ENCODE measurements at regions not wholly inside any gene's neighbourhood (a gene's known extent, or its start where the extent isn't known, plus 50 kb on each side); places are given as distances from the start of the nearest gene placed in this dataset.

DNA sequence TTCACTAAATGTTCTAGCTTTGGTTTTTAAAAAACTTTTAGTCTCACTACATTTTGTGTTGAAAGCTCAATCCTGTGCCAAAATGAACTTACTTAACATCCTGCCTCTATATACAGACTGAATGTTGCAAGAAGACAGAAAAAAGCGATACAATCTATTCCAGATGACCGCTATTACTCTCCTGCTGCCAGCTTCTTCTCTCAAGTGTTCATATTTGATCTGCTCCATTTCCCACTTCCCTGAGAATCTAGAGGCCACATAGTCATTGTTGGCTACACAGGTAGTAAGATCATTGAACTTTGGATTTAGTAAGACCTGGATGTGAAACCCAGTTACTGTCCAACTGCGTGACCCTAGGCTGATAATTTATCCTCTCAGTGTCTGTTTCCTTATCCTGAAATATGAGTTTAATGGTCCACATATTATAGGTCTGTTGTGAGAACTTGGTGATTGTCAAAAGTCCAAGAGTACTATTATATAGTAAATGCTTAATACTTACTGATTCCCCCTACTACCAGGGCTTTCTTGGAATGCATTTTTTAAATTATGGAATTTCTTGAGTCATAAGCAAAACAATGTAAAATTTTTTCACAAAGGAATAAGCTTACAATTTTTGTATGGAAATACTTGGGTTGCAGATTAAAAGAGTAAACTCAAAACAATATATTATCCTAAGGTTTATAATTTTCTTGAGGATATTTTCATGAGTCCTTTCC, 976.8 kb upstream of the ADGRL3 start:
- no peak for TF ChIP-seq EZH2 (IDR thresholded peaks at IDR 0.05; ENCODE audit: borderline replicate concordance, low read depth, low read length, poor library complexity, severe bottlenecking)
- TF ChIP-seq, protein P1, sequence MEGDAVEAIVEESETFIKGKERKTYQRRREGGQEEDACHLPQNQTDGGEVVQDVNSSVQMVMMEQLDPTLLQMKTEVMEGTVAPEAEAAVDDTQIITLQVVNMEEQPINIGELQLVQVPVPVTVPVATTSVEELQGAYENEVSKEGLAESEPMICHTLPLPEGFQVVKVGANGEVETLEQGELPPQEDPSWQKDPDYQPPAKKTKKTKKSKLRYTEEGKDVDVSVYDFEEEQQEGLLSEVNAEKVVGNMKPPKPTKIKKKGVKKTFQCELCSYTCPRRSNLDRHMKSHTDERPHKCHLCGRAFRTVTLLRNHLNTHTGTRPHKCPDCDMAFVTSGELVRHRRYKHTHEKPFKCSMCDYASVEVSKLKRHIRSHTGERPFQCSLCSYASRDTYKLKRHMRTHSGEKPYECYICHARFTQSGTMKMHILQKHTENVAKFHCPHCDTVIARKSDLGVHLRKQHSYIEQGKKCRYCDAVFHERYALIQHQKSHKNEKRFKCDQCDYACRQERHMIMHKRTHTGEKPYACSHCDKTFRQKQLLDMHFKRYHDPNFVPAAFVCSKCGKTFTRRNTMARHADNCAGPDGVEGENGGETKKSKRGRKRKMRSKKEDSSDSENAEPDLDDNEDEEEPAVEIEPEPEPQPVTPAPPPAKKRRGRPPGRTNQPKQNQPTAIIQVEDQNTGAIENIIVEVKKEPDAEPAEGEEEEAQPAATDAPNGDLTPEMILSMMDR (conservative IDR thresholded peaks at IDR 0.05; ENCODE audit: low read depth, low read length), result no peak
- H3K27ac ChIP-seq (ENCODE audit: low read depth, low read length, poor library complexity, severe bottlenecking), result no peak overlapping the region
- no peaks in the 10 kb centered on the region for H3K27me3 ChIP-seq (replicated peaks; ENCODE audit: insufficient read depth, low read depth, low read length, poor library complexity)
- no TSS peak for BruUV-seq (replicated peaks)
- ChIA-PET POLR2A (ENCODE audit: low non-redundant PET) (interaction anchor here (0.6 kb wide), 1 partner anchor 236 kb away, joined by 5 read pairs; no protein-coding TSS in a partner anchor), CTCF (no interaction called here)
- H3K4me1 ChIP-seq (ENCODE audit: insufficient read depth, low read length, poor library complexity, severe bottlenecking), result no peaks in the 10 kb centered on the region
- no peak overlapping the region for H3K4me3 ChIP-seq (ENCODE audit: low read depth, low read length, poor library complexity, severe bottlenecking)
- no peaks in the 10 kb centered on the region for H3K36me3 ChIP-seq (ENCODE audit: insufficient read depth, low read length, poor library complexity, severe bottlenecking)
- DNase-seq (ENCODE audit: low spot score), result no peak
- no peaks in the 10 kb centered on the region for H3K9me3 ChIP-seq (ENCODE audit: low read depth, low read length, poor library complexity, severe bottlenecking)
- intact Hi-C loops (cut with micrococcal nuclease; ENCODE audit: unreplicated experiment), result no loop called here

DNA sequence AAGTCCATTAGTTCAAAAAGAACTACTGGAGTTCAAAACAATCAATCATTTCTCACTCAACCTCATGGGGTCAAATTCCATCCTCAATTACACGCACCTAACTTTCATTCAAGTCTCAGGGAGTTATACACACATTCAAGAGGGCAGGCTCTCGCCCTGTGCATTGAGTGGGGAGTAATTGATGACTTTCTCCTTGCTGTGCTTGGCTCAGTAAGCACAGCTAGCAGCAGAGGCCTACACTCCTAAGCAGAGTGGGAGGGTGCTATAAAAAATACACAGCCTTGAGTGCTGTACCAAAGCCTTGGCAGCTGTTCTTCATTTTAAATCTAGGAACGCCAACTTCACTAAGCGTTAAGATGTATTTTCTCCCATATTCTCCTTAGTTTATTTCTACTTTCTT, 958.3 kb upstream of the ADGRL3 start:
- ChIA-PET POLR2A (ENCODE audit: low non-redundant PET) (no interaction called here), CTCF (no interaction called here)
- H3K27me3 ChIP-seq (replicated peaks; ENCODE audit: insufficient read depth, low read depth, low read length, poor library complexity), result no peaks in the 10 kb centered on the region
- TF ChIP-seq EZH2 (IDR thresholded peaks at IDR 0.05; ENCODE audit: borderline replicate concordance, low read depth, low read length, poor library complexity, severe bottlenecking), result no peak
- TF ChIP-seq, protein P1 (conservative IDR thresholded peaks at IDR 0.05; ENCODE audit: low read depth, low read length), result no peak
- H3K4me1 ChIP-seq (ENCODE audit: insufficient read depth, low read length, poor library complexity, severe bottlenecking), result no peaks in the 10 kb centered on the region
- no TSS peak for BruUV-seq (replicated peaks)
- H3K4me3 ChIP-seq (ENCODE audit: low read depth, low read length, poor library complexity, severe bottlenecking), result no peak overlapping the region
- H3K9me3 ChIP-seq (ENCODE audit: low read depth, low read length, poor library complexity, severe bottlenecking), result no peaks in the 10 kb centered on the region
- H3K36me3 ChIP-seq (ENCODE audit: insufficient read depth, low read length, poor library complexity, severe bottlenecking), result no peaks in the 10 kb centered on the region
- H3K27ac ChIP-seq (ENCODE audit: low read depth, low read length, poor library complexity, severe bottlenecking), result no peak overlapping the region
- intact Hi-C loops (cut with micrococcal nuclease; ENCODE audit: unreplicated experiment), result no loop called here
- no peak for DNase-seq (ENCODE audit: low spot score)

DNA sequence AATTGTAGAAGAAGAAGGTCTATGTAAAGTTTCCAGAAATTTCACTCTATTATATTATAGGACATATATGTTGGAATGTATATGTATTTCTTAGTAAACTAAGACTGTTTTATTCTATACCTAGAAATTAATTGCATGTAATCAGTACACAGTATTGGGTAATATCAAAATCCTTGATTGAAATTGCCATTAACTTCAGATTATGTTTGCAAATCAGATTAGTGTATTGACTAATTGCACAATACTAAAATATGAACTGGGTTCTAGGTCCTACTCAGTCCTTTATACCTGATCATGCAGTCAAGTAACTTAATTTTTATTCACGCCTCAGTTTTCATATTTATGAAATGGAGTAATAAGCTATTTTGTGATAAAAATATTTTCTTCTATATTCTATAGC, 950.3 kb upstream of the ADGRL3 start:
- no peaks in the 10 kb centered on the region for H3K4me1 ChIP-seq (ENCODE audit: insufficient read depth, low read length, poor library complexity, severe bottlenecking)
- DNase-seq (ENCODE audit: low spot score), result no peak
- BruUV-seq (replicated peaks), result no TSS peak
- H3K27me3 ChIP-seq (replicated peaks; ENCODE audit: insufficient read depth, low read depth, low read length, poor library complexity), result no peaks in the 10 kb centered on the region
- H3K27ac ChIP-seq (ENCODE audit: low read depth, low read length, poor library complexity, severe bottlenecking), result no peak overlapping the region
- intact Hi-C loops (cut with micrococcal nuclease; ENCODE audit: unreplicated experiment), result no loop called here
- ChIA-PET POLR2A (ENCODE audit: low non-redundant PET) (no interaction called here), CTCF (no interaction called here)
- no peak for TF ChIP-seq EZH2 (IDR thresholded peaks at IDR 0.05; ENCODE audit: borderline replicate concordance, low read depth, low read length, poor library complexity, severe bottlenecking)
- TF ChIP-seq, protein P1 (conservative IDR thresholded peaks at IDR 0.05; ENCODE audit: low read depth, low read length), result no peak
- no peaks in the 10 kb centered on the region for H3K36me3 ChIP-seq (ENCODE audit: insufficient read depth, low read length, poor library complexity, severe bottlenecking)
- H3K4me3 ChIP-seq (ENCODE audit: low read depth, low read length, poor library complexity, severe bottlenecking), result no peak overlapping the region
- no peaks in the 10 kb centered on the region for H3K9me3 ChIP-seq (ENCODE audit: low read depth, low read length, poor library complexity, severe bottlenecking)
